ENCODE measurements at regions not wholly inside any gene's neighbourhood (a gene's known extent, or its start where the extent isn't known, plus 50 kb on each side); places are given as distances from the start of the nearest gene placed in this dataset.
"Not testable (repeated sequence)": the region's sequence is repeated elsewhere in the genome, so short reads cannot be mapped to it uniquely, and the experiment has no call there.

- no peak for DNase-seq
Measured at GRCh38 chr7:41463770-41464470, 239.0 kb downstream of the INHBA start.

- no peak for DNase-seq
Measured at GRCh38 chr7:41459623-41460261, 243.1 kb downstream of the INHBA start.

GRCh38 chr7:41459183-41459582 is 243.7 kb downstream of the INHBA start:
- DNase-seq: no peak

- no peak for DNase-seq
Measured at GRCh38 chr7:41457832-41458437, 245.0 kb downstream of the INHBA start.

- DNase-seq: no peak
Measured at GRCh38 chr7:41451826-41452225, 251.1 kb downstream of the INHBA start.

GRCh38 chr7:41449694-41450093 is 253.2 kb downstream of the INHBA start:
- no peak for DNase-seq

GRCh38 chr7:41449286-41449685 is 253.6 kb downstream of the INHBA start:
- DNase-seq: no peak

- DNase-seq: no peak
Measured at GRCh38 chr7:41448104-41448503, 254.8 kb downstream of the INHBA start.

GRCh38 chr7:41447450-41448042 is 255.3 kb downstream of the INHBA start:
- no peak for DNase-seq

GRCh38 chr7:41446606-41447449 is 256.1 kb downstream of the INHBA start:
- DNase-seq: no peak

GRCh38 chr7:41445946-41446345 is 256.9 kb downstream of the INHBA start:
- DNase-seq: no peak

- DNase-seq: no peak
Measured at GRCh38 chr7:41445432-41445831, 257.5 kb downstream of the INHBA start.

GRCh38 chr7:41439515-41439879 is 263.4 kb downstream of the INHBA start:
- DNase-seq: no peak

- no peak for DNase-seq
Measured at GRCh38 chr7:41438705-41439514, 264.0 kb downstream of the INHBA start.

- DNase-seq: no peak
Measured at GRCh38 chr7:41437257-41438196, 265.4 kb downstream of the INHBA start.

GRCh38 chr7:41436139-41436538 is 266.8 kb downstream of the INHBA start:
- no peak for DNase-seq

- not testable (repeated sequence) for DNase-seq
Measured at GRCh38 chr7:41435020-41435419, 267.9 kb downstream of the INHBA start.

GRCh38 chr7:41431671-41432070 is 271.2 kb downstream of the INHBA start:
- DNase-seq: no peak

- DNase-seq: no peak
Measured at GRCh38 chr7:41428381-41428780, 274.5 kb downstream of the INHBA start.

GRCh38 chr7:41425926-41426325 is 277.0 kb downstream of the INHBA start:
- no peak for DNase-seq

- DNase-seq: no peak
Measured at GRCh38 chr7:41421056-41421455, 281.8 kb downstream of the INHBA start.

All from RPMI8226 (cell line).